NOMO-1 treated with dmso at 0.1 percent for 144 hours (cell line): ENCODE measurements at regions not wholly inside any gene's neighbourhood (a gene's known extent, or its start where the extent isn't known, plus 50 kb on each side); places are given as distances from the start of the nearest gene placed in this dataset.

Source experiments
- DNase-seq: peaks from one replicate; lab custom pipeline; 2025; ENCODE audit not compliant: unreplicated experiment; lab: John Stamatoyannopoulos, UW

DNA sequence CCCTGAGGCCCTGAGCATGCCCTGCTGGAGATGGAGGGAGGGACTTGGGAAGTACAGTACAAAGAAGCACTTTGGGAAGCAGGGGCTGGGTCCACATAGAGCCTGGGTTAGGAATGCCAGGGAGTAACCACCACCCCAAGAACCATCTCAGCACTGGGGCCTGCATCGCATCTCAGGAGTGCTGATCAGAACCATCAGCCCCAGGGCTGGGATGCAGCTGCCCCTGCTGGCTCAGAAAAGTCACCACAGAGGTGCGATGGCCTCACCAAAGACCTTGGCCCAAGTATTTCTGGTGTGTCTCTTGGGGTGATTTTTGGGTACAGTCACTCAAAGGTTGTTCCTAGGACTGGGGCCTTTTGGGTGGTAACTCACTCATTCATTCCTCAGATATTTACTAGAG is 236.8 kb upstream of the MVB12B start:
- DNase-seq, result no peak

DNA sequence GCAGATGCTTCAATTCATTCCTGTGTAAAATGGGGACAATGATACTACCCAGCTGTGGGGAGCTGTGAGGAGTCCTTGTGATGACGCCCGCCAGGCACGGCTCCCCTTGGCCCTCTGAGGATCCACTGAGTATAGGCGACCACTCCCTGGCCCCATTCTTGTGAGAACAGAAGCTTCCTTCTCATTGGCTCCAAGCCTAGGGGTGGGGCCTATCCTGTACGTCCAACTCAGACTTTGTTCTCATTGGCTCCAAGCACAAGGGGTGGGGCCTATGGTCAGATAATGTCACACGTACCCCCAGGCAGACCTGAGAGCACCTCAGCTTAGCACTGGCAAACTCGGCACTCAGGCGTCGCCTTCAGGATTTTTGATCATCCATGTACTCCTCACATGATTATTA is 232.9 kb upstream of the MVB12B start:
- no peak for DNase-seq

DNA sequence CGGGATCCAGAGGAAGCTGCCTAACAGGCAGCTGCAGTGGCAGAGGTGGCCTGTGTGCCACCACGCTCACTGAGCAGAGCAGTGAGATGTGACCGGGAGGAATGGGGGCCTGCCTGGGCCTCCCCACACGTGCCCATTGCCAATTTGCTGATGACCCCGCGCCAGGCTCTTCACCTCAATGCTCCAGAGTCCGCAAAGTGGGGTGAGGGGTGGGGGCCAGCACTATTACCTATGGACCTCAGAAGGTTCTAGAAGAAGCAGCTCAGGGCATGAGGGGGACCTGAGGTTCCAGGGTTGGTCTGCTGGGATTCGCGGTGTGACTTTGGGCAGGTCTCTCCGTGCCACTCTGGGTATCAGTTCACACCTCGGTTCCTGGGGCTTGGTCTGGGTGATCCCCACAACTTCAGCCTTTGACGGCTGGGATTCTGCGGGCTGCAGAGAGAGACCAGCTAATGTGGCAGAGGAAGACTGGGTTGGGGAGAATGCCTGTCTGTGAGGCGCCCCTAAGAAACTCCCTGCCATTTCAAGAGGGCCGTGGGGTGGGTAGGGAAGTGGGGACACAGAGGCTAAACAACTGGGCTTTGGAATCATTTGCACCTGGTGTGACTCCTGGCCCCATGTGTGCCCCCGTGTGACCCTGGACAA is 231.0 kb upstream of the MVB12B start:
- DNase-seq, result no peak

DNA sequence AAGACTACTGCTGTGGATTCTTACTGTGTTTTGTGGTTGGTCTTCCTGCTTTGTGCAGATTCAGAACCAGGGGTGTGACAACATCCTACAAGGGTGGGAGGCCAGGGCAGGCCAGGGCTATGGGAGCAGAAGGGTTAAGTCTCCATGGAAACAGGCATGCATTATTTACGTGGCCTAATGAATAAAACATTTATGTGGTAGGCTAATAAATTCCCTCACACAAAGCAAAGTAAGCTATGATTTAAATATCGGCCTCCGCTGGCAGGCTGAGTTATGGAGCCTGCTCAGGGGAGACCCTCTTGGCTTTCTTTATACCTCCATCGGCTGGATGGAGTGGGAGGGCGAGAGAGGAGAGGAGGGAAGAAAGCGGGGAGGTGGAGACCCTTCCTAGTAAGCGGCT is 230.3 kb upstream of the MVB12B start:
- DNase-seq, result no peak

DNA sequence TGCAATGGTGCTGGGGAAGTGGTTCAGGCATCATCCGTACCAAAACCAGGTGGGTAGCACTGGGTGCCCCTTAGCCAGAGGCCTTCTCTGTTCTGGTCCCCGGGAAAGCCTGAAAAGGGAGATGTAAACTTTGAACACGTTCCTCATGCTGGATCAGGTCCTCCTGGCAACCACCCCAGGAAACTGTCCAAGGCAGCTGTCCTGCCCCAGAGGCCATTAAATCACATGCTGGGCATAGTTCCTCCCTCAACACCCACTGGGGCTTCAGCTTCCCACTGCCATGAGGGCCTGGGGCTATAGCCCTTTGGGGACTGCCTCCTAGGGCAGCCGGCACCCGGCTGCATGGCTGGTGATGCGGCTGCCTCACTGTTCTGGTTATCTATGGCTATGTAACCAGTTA is 228.9 kb upstream of the MVB12B start:
- no peak for DNase-seq

DNA sequence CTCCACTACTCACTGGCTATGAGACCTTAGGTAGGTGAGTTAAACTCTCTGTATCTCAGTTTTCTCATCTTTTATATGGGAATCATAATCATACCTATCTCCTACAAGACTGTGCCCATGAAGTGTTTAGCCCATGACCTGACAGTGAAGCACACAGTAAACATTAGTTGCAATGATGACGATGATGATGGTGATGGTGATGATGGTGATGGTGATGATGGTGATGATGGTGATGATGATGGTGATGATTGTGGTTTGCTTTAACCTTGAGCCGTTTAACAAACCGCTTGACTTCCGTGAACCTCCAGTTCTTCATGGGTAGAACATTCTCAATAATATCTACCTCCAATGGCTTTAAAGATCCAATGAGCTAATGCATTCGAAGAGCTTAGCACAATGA is 220.2 kb upstream of the MVB12B start:
- no peak for DNase-seq

DNA sequence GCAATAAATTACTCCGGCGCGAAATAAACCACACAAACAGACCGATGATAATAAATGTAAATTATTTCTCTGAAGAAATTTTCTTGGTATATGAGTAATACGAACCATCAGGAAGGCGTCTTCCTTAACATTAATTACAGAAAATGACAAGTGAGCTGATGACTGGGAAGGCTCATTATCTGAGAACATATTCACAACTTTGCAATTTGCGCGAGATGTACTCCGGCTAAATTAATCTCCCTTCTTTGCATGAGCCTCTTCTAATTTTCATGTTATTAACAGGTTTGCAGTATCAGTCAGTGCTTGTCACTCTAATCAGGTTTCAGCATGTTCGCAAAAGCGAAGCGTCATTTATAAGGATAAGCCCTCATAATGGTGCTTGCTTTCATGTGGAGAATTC is 218.9 kb upstream of the MVB12B start:
- DNase-seq, result no peak

DNA sequence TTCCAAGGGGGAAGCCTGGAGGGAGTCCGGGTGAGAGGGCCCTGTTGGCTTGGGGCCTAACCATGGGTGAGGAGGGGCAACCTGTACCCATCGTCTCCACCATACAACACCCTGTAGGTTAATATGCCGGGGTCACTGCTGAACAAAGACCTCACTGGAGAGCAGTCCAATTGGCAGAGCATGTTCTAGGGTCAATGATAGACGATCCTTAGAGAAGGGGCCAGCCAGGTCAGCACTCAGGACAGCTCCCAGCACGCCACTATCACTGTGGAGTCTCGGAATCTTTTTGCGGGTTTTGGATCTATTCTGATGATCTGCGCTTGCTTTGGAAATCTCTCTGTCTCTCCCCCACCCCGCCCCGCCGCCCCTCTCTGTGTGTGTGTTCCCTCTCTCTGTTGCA is 218.4 kb upstream of the MVB12B start:
- DNase-seq, result no peak

DNA sequence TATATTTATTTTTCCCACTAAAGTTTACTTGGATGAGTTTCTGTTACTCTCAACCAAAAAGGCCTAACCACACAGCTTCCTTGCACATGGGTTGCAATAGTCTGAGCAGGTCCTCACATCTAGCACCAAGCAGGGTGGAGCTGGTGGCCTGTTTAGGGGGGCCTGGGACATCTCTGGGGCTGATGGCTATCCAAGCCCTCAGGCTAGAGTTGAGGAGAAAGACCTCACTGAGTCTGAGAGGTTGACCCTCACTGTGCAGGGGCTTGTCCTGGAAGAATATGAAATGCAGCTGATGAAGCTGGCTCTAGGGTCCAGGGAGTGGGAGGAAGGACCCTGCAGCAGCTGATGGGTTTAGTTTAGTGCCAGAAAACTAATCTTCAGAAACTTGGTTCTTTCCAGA is 217.1 kb upstream of the MVB12B start:
- DNase-seq, result no peak

DNA sequence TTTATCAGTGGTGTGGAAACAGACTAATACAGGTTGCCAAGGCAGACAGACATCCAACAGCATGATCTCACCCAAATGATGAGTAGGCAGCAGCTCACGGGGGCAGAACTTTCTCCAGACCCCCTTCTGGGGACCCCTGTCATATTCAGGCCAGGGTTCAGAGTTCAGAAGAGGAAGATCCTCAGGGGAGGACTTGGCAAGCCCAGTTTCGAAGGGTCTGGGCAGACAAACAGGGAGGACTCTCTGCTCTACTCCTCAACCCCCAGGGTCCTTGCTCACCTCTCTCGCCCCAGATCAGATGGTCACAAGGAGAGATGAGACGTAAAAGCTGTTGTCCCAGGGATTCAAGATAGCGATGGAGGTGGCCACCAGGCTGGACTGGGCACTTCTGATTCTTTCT is 215.1 kb upstream of the MVB12B start:
- DNase-seq, result no peak

DNA sequence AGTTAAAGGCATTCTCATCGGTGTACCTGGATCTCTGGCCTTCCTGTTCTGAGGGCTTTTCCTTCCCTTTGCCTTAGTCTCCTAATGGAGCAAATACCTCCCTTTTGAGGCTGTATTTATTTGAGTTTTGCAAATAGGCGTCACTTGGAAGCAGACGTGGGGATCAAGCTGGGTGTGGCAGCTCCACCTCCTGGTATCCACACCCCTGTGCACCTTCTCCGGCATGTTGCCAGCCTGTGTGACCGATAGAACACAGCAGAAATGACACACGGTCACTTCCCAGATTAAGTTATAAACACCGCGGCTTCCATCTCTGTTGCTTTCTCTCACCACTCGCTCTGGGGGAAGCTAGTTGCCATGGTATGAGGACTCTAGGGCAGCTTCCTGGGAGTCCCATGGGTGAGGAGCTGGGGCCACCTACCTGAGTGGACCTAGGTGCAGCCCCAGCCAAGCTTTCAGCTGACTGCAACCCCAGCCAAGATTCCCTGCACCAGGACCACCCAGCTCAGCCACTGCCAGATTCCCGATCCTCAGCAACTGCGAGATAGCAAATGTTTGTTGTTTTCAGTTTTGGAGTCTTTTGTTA is 214.4 kb upstream of the MVB12B start:
- DNase-seq, result no peak

DNA sequence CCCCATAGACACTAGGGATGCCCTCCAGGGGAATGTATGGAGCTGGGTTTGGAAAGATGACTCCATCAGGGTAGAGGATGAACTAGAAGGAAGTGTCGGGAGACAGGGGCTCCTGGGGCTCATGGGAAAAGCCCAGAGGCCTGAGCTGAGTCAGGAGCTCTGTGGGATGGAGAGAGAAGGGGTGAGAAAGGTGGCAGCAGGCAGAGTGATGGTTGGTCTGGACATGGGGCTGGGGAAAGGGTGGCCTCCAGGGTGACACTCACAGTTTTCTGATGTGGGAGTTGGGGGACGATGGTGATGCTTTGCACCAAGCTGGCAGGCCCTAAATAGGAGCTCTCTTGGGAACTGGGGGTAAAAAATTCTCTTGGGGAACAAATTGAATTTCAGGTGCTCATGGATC is 213.5 kb upstream of the MVB12B start:
- DNase-seq, result no peak

DNA sequence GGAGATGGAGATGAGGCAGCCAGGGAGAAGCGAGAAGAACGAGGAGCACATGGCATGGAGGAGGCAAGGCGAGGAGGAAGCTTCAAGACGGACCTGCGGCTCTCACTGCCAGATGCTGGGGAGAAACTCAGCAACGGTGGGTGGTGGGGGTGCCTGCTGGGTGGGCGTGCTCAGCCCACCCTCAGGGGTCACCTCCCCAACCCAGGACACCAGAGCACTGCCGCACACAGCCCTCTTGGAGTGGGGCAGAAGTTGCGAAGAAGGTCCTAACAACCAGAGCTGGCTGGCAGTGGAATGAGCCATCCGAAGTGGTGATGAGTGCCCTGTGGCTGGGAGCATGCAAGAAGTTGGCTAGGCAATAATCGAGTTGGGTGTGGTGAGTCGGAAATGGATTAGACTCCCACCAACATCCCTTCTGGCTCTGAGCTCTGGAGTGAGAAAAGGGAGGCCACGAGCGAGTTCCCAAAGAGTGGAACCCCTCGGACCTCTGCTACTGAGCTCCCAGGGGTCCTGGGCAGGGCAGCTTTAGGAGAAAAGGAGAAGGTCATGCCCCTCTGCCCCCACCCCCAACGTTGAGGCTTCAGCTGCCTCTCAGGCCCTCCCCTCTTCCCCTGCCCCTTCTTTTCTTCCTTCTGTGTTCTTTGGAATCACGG is 212.7 kb upstream of the MVB12B start:
- no peak for DNase-seq

DNA sequence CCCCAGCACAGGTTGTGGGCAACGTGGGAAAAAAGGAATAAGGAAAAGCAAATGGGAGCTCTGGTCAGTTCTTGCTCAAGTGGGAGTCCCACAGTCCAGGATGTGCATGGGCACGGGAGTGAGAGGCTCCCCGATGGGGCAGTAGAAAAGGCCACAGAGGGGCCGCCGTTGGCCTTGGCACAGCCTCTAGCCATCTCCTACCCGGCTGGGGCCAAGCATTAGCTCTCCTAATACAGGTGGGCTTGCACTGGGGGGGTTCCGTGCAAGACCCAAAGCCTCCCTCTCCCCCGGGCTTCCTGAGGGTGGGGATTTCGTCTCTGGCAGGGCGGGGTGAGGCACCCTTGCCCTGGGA is 212.2 kb upstream of the MVB12B start:
- no peak for DNase-seq

DNA sequence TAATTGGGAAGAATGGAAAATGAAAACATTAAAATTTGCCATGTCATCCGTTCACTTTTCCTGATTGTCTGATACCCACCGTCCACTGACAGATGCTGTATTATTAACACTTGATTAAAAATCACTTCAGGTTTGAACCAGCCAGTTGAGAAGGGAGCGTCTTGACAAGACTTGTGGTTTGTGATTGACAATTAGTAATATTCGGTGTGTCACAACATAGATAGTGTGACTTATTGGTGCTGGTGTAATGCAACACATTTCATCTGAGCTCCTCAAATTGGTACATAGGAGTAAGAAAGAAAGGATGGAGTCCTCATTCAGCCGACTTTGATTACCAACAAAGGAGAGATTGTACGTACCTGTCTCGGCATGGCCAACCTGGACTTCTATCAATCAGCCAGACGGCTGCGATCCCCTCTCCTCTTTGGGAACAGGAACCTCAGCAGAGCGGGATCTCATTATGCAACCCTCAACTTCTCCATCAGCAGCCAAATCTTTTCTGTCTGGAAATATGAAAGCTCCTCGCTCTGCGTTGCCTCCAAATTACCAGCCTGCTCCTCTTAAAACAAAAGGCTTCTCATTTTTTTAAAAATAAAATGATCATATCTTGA is 211.7 kb upstream of the MVB12B start:
- no peak for DNase-seq

DNA sequence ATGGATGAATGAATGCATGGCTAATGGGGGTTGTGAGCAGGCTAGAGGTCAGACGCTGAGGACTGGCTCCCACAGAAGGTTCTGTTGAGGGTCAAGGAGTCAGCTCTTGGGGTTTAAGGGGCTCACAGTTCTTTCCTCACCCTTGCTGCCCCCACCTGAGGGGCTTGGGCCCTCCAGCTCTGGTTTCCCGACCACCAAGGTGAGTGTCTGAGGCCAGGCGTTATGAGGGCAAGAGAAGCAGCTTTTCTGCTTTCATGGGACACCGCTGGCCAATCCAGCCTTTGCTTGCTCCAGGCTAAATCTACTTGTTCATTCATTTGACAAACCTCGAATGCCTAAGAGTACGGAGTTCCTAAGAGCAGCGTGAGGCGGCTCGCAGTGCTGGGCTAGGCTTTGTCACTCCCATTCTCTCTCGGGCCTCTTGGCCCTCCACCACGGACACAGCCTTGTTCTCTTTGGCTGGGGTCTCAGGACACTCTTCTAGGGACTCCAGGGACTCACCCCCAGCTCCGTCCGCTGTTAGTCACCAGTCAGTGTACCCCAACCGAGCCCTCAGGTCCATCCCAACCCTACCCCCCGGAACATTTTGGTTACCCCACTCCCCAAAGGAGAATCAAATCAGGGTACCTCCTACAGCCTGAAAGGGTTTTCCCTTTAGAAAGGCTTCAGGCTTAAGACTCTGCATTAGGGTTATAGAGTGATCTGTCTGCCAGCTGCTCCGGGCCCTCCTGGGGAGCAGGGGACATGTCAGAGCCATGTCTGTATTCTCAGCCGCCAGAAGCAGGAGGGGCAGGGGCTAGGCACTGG is 210.1 kb upstream of the MVB12B start:
- DNase-seq, result no peak

DNA sequence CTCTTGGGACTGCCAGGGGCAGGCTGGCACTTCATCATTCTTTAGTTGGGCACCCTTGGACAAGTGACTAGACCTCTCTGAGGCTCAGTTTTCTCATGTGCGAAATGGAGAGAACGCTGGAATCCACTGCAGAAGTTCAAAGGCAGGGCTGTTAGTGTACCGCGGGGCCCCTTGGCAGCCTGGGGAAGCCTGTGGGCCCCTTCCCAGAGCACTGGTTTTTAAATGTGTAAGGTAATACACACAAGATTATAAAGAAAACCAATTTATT is 209.5 kb upstream of the MVB12B start:
- no peak for DNase-seq

DNA sequence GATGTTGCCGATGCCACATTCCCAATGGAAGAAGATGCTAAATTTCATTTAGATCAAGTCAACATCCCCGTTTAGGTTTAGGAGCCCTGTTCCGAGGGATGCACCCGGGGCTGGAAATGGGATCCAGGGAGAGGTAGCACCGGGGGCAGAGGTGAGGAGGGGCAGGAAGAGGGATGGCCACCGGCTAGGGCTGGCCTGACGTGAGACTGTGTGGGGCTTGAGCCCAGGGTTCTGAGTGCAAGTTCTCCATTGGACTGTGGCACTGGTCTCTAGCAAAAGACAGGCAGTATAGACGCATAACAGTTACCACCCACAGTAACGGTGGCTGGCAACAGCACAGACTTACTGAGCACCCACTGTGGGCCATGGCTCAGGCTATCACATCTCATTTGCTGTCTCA is 209.0 kb upstream of the MVB12B start:
- no peak for DNase-seq

DNA sequence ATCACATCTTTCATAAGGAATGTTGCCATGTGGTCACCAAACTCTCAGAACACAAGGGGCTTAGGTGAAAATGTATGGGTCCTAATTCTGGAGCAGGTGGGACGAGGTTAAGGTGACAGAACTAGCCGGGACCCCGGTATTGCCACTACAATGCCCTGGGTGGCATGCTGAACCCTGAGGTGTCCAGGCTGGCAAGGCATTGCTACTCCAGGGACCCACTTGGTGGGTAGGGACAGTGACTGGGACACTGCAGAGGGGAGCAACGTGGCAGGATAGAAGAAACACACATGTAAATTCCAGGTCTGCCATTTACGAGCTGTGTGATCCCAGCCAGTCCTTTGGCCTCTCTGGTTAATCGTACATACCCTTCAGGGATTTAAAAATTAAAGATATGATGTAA is 206.9 kb upstream of the MVB12B start:
- no peak for DNase-seq

DNA sequence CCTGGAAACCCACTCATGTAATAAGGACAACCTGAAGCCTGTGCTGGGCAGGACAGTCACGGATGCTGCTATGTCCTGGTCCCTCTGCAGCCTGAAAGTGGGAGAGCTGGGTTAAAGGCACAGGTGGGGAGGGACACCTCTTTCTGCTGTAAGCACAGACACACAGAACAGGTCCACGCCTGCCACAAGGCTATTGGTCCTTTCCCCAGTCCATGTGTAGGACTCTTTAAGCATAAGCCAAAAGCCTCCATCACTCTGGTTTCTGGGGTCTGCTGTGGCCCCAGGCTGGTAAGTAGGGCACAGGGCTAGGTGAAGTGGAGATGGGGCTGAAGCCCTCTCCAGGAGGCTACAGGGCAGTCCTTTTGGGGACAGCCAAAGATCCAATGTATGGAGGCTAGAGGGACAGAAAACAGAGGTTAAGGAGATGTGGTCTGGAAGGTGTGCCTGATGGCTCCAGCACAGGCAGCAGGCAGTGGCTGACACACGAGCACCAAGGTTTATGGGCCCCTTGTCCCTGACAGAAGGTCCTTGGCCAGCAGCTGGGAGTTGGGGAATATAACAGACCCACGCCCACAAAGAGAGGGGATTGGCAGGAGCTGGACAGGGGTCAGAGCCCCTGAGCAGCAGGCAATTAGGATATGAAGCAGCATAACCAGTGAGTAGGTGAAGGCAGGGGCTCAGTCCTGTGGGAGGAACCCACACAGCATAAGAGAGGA is 203.6 kb upstream of the MVB12B start:
- no peak for DNase-seq

DNA sequence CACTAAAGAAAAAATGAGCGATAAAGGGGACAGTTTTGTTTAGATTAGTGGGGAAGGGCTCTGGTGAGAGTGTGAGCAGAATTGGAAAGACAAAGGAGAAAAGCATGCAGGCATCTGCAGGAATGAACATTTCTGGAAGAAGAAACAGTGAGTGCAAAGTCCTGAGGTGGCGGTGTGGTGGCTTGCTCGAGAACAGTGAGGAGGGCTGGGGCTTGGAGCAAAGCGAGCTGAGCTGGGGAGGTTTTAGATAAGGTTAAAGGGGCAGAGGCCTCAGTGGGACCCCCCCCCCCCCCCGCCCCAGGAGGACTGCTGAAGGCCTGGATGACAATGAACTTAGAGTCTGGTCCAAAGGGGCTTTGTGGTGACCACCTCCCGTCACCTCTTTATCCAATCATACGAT is 202.7 kb upstream of the MVB12B start:
- DNase-seq, result no peak
